ENCODE measurements at regions not wholly inside any gene's neighbourhood (a gene's known extent, or its start where the extent isn't known, plus 50 kb on each side); places are given as distances from the start of the nearest gene placed in this dataset.

- no peak for ATAC-seq
- H3K27me3 Mint-ChIP-seq (ENCODE audit: low read depth in 2 of 2) = no peaks in the 10 kb centered on the region
- H3K4me3 Mint-ChIP-seq = no peak overlapping the region
- Histone ChIP-seq H3K36me3 (ENCODE audit: control insufficient read depth, insufficient read depth, low read length) (no peaks in the 10 kb centered on the region), H3K27me3 (ENCODE audit: control insufficient read depth, insufficient read depth, low read length) (no peaks in the 10 kb centered on the region), H3K4me1 (ENCODE audit: control insufficient read depth, insufficient read depth, low read length) (no peaks in the 10 kb centered on the region), H3K9me3 (ENCODE audit: control insufficient read depth, insufficient read depth, low read length) (peaks cover 5% of the 10 kb centered on the region), H3K4me3 (ENCODE audit: low read length) (no peak overlapping the region), H3K27ac (ENCODE audit: low read length) (no peak overlapping the region)
- no peaks in the 10 kb centered on the region for H3K4me1 Mint-ChIP-seq
- H3K36me3 Mint-ChIP-seq = no peaks in the 10 kb centered on the region
- no peak for DNase-seq
- 87% methylated on average over 1 of the region's 1 CpG for WGBS (ENCODE audit: insufficient coverage)
- intact Hi-C loops (cut with micrococcal nuclease) = no loop called here
- peaks cover 12 to 24% of the 10 kb centered on the region in 2 donors for H3K9me3 Mint-ChIP-seq
- TF ChIP-seq CTCF (IDR thresholded peaks at IDR 0.05) = no peak
- H3K27ac Mint-ChIP-seq = no peak overlapping the region
Observed at GRCh38 chr18:56044239-56044638, 456.2 kb upstream of the TCF4 start.

- Mint-ChIP-seq H3K4me3 (no peak overlapping the region), H3K9me3 (peaks cover 10 to 19% of the 10 kb centered on the region in 2 donors), H3K4me1 (no peaks in the 10 kb centered on the region), H3K27ac (no peak overlapping the region), H3K36me3 (no peaks in the 10 kb centered on the region), H3K27me3 (ENCODE audit: low read depth in 2 of 2) (no peaks in the 10 kb centered on the region)
- ATAC-seq = no peak
- DNase-seq = no peak
- Histone ChIP-seq H3K4me3 (ENCODE audit: low read length) (no peak overlapping the region), H3K4me1 (ENCODE audit: control insufficient read depth, insufficient read depth, low read length) (no peaks in the 10 kb centered on the region), H3K36me3 (ENCODE audit: control insufficient read depth, insufficient read depth, low read length) (no peaks in the 10 kb centered on the region), H3K27me3 (ENCODE audit: control insufficient read depth, insufficient read depth, low read length) (no peaks in the 10 kb centered on the region), H3K9me3 (ENCODE audit: control insufficient read depth, insufficient read depth, low read length) (peaks cover 5% of the 10 kb centered on the region), H3K27ac (ENCODE audit: low read length) (no peak overlapping the region)
- WGBS (ENCODE audit: insufficient coverage) = 86% methylated on average over 4 of the region's 4 CpGs
- intact Hi-C loops (cut with micrococcal nuclease) = no loop called here
- no peak for TF ChIP-seq CTCF (IDR thresholded peaks at IDR 0.05)
Observed at GRCh38 chr18:56043641-56044061, 455.7 kb upstream of the TCF4 start.

GRCh38 chr18:56042915-56043536 is 455.0 kb upstream of the TCF4 start:
- TF ChIP-seq CTCF (IDR thresholded peaks at IDR 0.05) = no peak
- Histone ChIP-seq H3K4me3 (ENCODE audit: low read length) (no peak overlapping the region), H3K27ac (ENCODE audit: low read length) (no peak overlapping the region), H3K9me3 (ENCODE audit: control insufficient read depth, insufficient read depth, low read length) (peaks cover 2% of the 10 kb centered on the region), H3K36me3 (ENCODE audit: control insufficient read depth, insufficient read depth, low read length) (no peaks in the 10 kb centered on the region), H3K27me3 (ENCODE audit: control insufficient read depth, insufficient read depth, low read length) (no peaks in the 10 kb centered on the region), H3K4me1 (ENCODE audit: control insufficient read depth, insufficient read depth, low read length) (no peaks in the 10 kb centered on the region)
- Mint-ChIP-seq H3K4me3 (no peak overlapping the region), H3K4me1 (no peaks in the 10 kb centered on the region), H3K36me3 (no peaks in the 10 kb centered on the region), H3K27ac (no peak overlapping the region), H3K9me3 (peaks cover 8 to 16% of the 10 kb centered on the region in 2 donors), H3K27me3 (ENCODE audit: low read depth in 2 of 2) (no peaks in the 10 kb centered on the region)
- ATAC-seq (no peak), DNase-seq (no peak)
- intact Hi-C loops (cut with micrococcal nuclease) = no loop called here
- WGBS (ENCODE audit: insufficient coverage) = 90% methylated on average over 2 of the region's 2 CpGs
